ENCODE measurements at regions not wholly inside any gene's neighbourhood (a gene's known extent, or its start where the extent isn't known, plus 50 kb on each side); places are given as distances from the start of the nearest gene placed in this dataset.

DNA sequence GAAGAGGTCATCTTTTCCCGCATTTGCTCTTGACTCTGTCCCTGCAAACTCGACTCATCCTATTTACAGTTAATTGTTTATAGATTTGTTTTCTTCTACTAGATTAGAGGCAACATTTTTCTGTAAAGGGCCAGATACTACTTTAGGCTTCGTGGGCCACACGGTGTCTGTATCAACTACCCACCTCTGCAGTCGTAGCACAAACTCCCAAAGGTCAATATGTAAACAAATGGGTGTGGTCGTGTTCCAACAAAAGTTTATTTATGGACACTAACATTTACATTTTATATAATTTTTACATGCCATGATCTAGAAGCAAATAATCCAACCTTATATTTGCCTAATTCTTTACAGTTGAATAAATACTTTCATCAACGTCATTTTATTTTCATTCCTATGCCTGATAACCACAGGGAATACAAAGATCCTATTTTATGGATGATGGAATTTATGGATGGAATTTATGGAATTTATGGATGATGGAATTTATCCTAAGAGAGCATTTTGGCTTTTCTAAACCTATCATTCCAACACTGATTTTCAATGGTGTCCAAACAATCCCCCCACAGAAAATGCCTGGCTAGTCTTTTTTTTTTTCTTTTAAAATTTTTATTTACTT is 232.8 kb downstream of the MYLK4 start:
- H3K79me2 ChIP-seq (ENCODE audit: control insufficient read depth, low read length) = no peaks in the 10 kb centered on the region

GRCh38 chr6:2517401-2517800 is 233.3 kb downstream of the MYLK4 start:
- H3K79me2 ChIP-seq (ENCODE audit: control insufficient read depth, low read length) = no peaks in the 10 kb centered on the region
- no peaks in the 10 kb centered on the region for H3K36me3 ChIP-seq (ENCODE audit: control insufficient read depth, low read length)
- H3K4me1 ChIP-seq (ENCODE audit: control insufficient read depth, low read length) = no peaks in the 10 kb centered on the region
- no peaks in the 10 kb centered on the region for H4K20me1 ChIP-seq (ENCODE audit: control insufficient read depth, insufficient read depth, low read depth, low read length)
- H3K27me3 ChIP-seq (ENCODE audit: control insufficient read depth, low read length) = no peaks in the 10 kb centered on the region
- H3K27ac ChIP-seq (ENCODE audit: low read depth, low read length) = no peak overlapping the region
- peaks cover 5% of the 10 kb centered on the region; the same call in 1 of the 2 replicates for H3K9me3 ChIP-seq (ENCODE audit: control insufficient read depth, insufficient read depth, low read length)
- H3K9me2 ChIP-seq (replicated peaks; ENCODE audit: control insufficient read depth, low read length) = no peaks in the 10 kb centered on the region
- H3F3A ChIP-seq (ENCODE audit: control insufficient read depth, insufficient read depth) = no peaks in the 10 kb centered on the region
- no peak for TF ChIP-seq CTCF (IDR thresholded peaks at IDR 0.05; ENCODE audit: low read depth, low read length, poor library complexity, severe bottlenecking)
- TF ChIP-seq EZH2phosphoT487 (IDR thresholded peaks at IDR 0.05; ENCODE audit: borderline replicate concordance, low read length) = no peak
- no peak overlapping the region for H3K4me3 ChIP-seq (ENCODE audit: low read length)
- H3K4me2 ChIP-seq (ENCODE audit: low read length) = no peak overlapping the region

More for the DNA sequence above, 232.8 kb downstream of the MYLK4 start:
- Histone ChIP-seq H4K20me1 (ENCODE audit: control insufficient read depth, insufficient read depth, low read depth, low read length) (no peaks in the 10 kb centered on the region), H3K4me3 (ENCODE audit: low read length) (no peak overlapping the region), H3K27ac (ENCODE audit: low read depth, low read length) (no peak overlapping the region), H3K27me3 (ENCODE audit: control insufficient read depth, low read length) (no peaks in the 10 kb centered on the region), H3K9me3 (ENCODE audit: control insufficient read depth, insufficient read depth, low read length) (peaks cover 5% of the 10 kb centered on the region; the same call in 1 of the 2 replicates), H3K4me2 (ENCODE audit: low read length) (no peak overlapping the region), H3F3A (ENCODE audit: control insufficient read depth, insufficient read depth) (no peaks in the 10 kb centered on the region), H3K9me2 (replicated peaks; ENCODE audit: control insufficient read depth, low read length) (no peaks in the 10 kb centered on the region), H3K4me1 (ENCODE audit: control insufficient read depth, low read length) (no peaks in the 10 kb centered on the region), H3K36me3 (ENCODE audit: control insufficient read depth, low read length) (no peaks in the 10 kb centered on the region)
- TF ChIP-seq EZH2phosphoT487 (IDR thresholded peaks at IDR 0.05; ENCODE audit: borderline replicate concordance, low read length) (no peak), CTCF (IDR thresholded peaks at IDR 0.05; ENCODE audit: low read depth, low read length, poor library complexity, severe bottlenecking) (no peak)

DNA sequence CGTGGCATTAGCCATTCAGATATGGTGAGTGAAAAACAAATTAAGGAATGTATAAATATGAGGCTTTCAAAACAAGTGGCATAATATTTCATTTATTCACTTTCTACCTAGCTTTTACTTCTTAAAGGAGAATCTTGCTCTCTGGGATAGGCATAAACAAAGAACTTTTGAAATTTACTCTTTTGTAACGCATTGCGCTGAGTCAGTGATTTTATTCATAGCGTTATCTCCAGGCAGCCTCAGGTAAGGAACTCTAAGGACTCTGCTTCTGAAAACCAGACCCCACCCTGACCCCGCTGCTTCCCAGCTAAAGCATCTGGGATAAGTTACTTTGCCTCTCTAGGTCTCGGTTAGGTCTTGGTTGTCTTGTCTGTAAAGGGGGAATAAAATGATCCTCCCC is 234.7 kb downstream of the MYLK4 start:
- no peaks in the 10 kb centered on the region for H3F3A ChIP-seq (ENCODE audit: control insufficient read depth, insufficient read depth)
- no peaks in the 10 kb centered on the region for H3K79me2 ChIP-seq (ENCODE audit: control insufficient read depth, low read length)
- no peak overlapping the region for H3K27ac ChIP-seq (ENCODE audit: low read depth, low read length)

More for the DNA sequence above, 234.7 kb downstream of the MYLK4 start:
- no peak overlapping the region for H3K4me3 ChIP-seq (ENCODE audit: low read length)
- H3K9me2 ChIP-seq (replicated peaks; ENCODE audit: control insufficient read depth, low read length) = no peaks in the 10 kb centered on the region
- no peaks in the 10 kb centered on the region for H4K20me1 ChIP-seq (ENCODE audit: control insufficient read depth, insufficient read depth, low read depth, low read length)
- H3K4me2 ChIP-seq (ENCODE audit: low read length) = no peak overlapping the region
- H3K9me3 ChIP-seq (ENCODE audit: control insufficient read depth, insufficient read depth, low read length) = peaks cover 5% of the 10 kb centered on the region; the same call in 1 of the 2 replicates
- no peaks in the 10 kb centered on the region for H3K4me1 ChIP-seq (ENCODE audit: control insufficient read depth, low read length)
- no peaks in the 10 kb centered on the region for H3K27me3 ChIP-seq (ENCODE audit: control insufficient read depth, low read length)
- TF ChIP-seq EZH2phosphoT487 (IDR thresholded peaks at IDR 0.05; ENCODE audit: borderline replicate concordance, low read length) (no peak), CTCF (IDR thresholded peaks at IDR 0.05; ENCODE audit: low read depth, low read length, poor library complexity, severe bottlenecking) (no peak)
- H3K36me3 ChIP-seq (ENCODE audit: control insufficient read depth, low read length) = no peaks in the 10 kb centered on the region

All from DOHH2 (cell line).